Adrenal gland (tissue), 5 donors: ENCODE measurements at regions not wholly inside any gene's neighbourhood (a gene's known extent, or its start where the extent isn't known, plus 50 kb on each side); places are given as distances from the start of the nearest gene placed in this dataset.

Experiments
- POLR2A ChIP-seq, 2 donors: fragments of 450-650 bp; IDR thresholded peaks; one replicate each; pipeline ENCODE4 v1.6.1; 2017; ENCODE audit warnings: antibody characterized with exemption in 2 of 2, mild to moderate bottlenecking in 2 of 2, moderate library complexity in 1 of 2
- TF ChIP-seq, protein P1 (sequence below), 6 experiments: fragments of 450-650 bp in 4 of 6; fragments of 200-600 bp in 2 of 6; sonication (generic) in 1 of 6; IDR thresholded peaks; 1 replicate in 5 of 6; 2 replicates in 1 of 6; pipeline versions ENCODE4 v1.5.1 to v1.8.0; 2016 to 2021; ENCODE audit warnings: antibody characterized with exemption in 6 of 6, mild to moderate bottlenecking in 2 of 6, moderate library complexity in 1 of 6
- donor health status: DM: no; HTN: no; CAD: no.

DNA sequence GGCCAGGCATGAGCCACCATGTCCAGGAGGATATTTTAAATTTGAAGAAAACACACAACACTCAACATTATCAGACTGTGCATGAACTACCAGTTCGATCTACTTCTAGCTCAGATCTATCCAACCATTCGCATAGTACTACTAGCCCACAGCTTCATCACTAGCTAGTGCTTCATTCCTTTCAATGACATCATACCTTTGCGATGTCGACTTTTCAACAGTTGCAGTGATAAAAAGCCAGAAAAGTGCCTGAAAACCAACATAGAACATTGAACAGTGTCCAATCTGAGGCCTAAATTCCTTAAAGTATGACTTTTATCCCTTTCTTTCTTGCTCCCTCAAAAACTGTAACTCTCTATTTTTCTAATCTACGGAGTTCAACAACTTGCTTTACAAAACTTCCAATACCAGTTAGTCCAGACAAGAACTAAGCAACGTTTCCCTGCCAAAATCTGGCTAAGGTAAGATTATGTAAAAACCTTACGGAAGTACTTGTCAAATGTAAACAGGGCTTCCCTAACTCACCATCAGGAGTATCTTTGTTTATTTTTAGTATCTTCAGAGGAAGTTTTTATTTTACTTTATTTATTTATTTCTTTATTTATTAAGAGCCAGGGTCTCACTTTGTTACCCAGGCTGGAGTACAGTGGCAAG is 434.0 kb upstream of the JARID2 start:
- TF ChIP-seq, protein P1, sequence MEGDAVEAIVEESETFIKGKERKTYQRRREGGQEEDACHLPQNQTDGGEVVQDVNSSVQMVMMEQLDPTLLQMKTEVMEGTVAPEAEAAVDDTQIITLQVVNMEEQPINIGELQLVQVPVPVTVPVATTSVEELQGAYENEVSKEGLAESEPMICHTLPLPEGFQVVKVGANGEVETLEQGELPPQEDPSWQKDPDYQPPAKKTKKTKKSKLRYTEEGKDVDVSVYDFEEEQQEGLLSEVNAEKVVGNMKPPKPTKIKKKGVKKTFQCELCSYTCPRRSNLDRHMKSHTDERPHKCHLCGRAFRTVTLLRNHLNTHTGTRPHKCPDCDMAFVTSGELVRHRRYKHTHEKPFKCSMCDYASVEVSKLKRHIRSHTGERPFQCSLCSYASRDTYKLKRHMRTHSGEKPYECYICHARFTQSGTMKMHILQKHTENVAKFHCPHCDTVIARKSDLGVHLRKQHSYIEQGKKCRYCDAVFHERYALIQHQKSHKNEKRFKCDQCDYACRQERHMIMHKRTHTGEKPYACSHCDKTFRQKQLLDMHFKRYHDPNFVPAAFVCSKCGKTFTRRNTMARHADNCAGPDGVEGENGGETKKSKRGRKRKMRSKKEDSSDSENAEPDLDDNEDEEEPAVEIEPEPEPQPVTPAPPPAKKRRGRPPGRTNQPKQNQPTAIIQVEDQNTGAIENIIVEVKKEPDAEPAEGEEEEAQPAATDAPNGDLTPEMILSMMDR (IDR thresholded peaks at IDR 0.05): no peak
- no peak for TF ChIP-seq POLR2A (IDR thresholded peaks at IDR 0.05)
